ENCODE measurements at regions not wholly inside any gene's neighbourhood (a gene's known extent, or its start where the extent isn't known, plus 50 kb on each side); places are given as distances from the start of the nearest gene placed in this dataset.

GRCh38 chr16:76612497-76612896 lies 335.3 kb downstream of the CNTNAP4 start:
- Histone ChIP-seq H3K4me3 (no peak overlapping the region), H3K27ac (no peak overlapping the region)

GRCh38 chr16:76614269-76614668 lies 337.1 kb downstream of the CNTNAP4 start:
- H3K27ac ChIP-seq: no peak overlapping the region
- no peak overlapping the region for H3K4me3 ChIP-seq

- Histone ChIP-seq H3K27ac (no peak overlapping the region), H3K4me3 (no peak overlapping the region)
Observed at GRCh38 chr16:76622876-76623275, 345.7 kb downstream of the CNTNAP4 start.

- H3K4me3 ChIP-seq: no peak overlapping the region
- no peak overlapping the region for H3K27ac ChIP-seq
Observed at GRCh38 chr16:76634847-76635697, 357.9 kb downstream of the CNTNAP4 start.

GRCh38 chr16:76639685-76640289 lies 362.6 kb downstream of the CNTNAP4 start:
- no peak overlapping the region for H3K4me3 ChIP-seq
- no peak overlapping the region for H3K27ac ChIP-seq

- Histone ChIP-seq H3K27ac (no peak overlapping the region), H3K4me3 (no peak overlapping the region)
Observed at GRCh38 chr16:76650582-76650981, 373.4 kb downstream of the CNTNAP4 start.

GRCh38 chr16:76653390-76654026 lies 376.3 kb downstream of the CNTNAP4 start:
- no peak overlapping the region for H3K27ac ChIP-seq
- H3K4me3 ChIP-seq: no peak overlapping the region

GRCh38 chr16:76654088-76654820 lies 377.1 kb downstream of the CNTNAP4 start:
- no peak overlapping the region for H3K27ac ChIP-seq
- no peak overlapping the region for H3K4me3 ChIP-seq

GRCh38 chr16:76656994-76657393 lies 379.8 kb downstream of the CNTNAP4 start:
- no peak overlapping the region for H3K4me3 ChIP-seq
- H3K27ac ChIP-seq: no peak overlapping the region

- no peak overlapping the region for H3K4me3 ChIP-seq
- H3K27ac ChIP-seq: no peak overlapping the region
Observed at GRCh38 chr16:76661691-76662235, 384.6 kb downstream of the CNTNAP4 start.

- no peak overlapping the region for H3K27ac ChIP-seq
- no peak overlapping the region for H3K4me3 ChIP-seq
Observed at GRCh38 chr16:76665571-76666275, 388.5 kb downstream of the CNTNAP4 start.

GRCh38 chr16:76668207-76668725 lies 391.1 kb downstream of the CNTNAP4 start:
- H3K27ac ChIP-seq: no peak overlapping the region
- no peak overlapping the region for H3K4me3 ChIP-seq

GRCh38 chr16:76669288-76669687 lies 392.1 kb downstream of the CNTNAP4 start:
- H3K27ac ChIP-seq: no peak overlapping the region

GRCh38 chr16:76670125-76670857 lies 393.1 kb downstream of the CNTNAP4 start:
- no peak overlapping the region for H3K4me3 ChIP-seq
- no peak overlapping the region for H3K27ac ChIP-seq

More at GRCh38 chr16:76669288-76669687, 392.1 kb downstream of the CNTNAP4 start:
- no peak overlapping the region for H3K4me3 ChIP-seq

GRCh38 chr16:76676356-76676755 lies 399.2 kb downstream of the CNTNAP4 start:
- no peak overlapping the region for H3K27ac ChIP-seq

GRCh38 chr16:76681296-76681695 lies 404.1 kb downstream of the CNTNAP4 start:
- Histone ChIP-seq H3K27ac (no peak overlapping the region), H3K4me3 (no peak overlapping the region)

More at GRCh38 chr16:76676356-76676755, 399.2 kb downstream of the CNTNAP4 start:
- H3K4me3 ChIP-seq: no peak overlapping the region

- H3K4me3 ChIP-seq: no peak overlapping the region
- H3K27ac ChIP-seq: no peak overlapping the region
Observed at GRCh38 chr16:76683051-76683450, 405.9 kb downstream of the CNTNAP4 start.

- Histone ChIP-seq H3K27ac (no peak overlapping the region), H3K4me3 (no peak overlapping the region)
Observed at GRCh38 chr16:76696876-76697275, 419.7 kb downstream of the CNTNAP4 start.

Measured in skin epidermis (tissue), 12 donors.